Osteoblast (primary cell): ENCODE measurements at regions not wholly inside any gene's neighbourhood (a gene's known extent, or its start where the extent isn't known, plus 50 kb on each side); places are given as distances from the start of the nearest gene placed in this dataset.

Experiments used
- DNase-seq: peaks from one replicate; pipeline ENCODE4 v3.0.0; 2011; ENCODE audit warnings: low spot score, mixed read lengths; ENCODE audit not compliant: insufficient read length; ENCODE audit errors: missing footprints
- H2AFZ ChIP-seq: 2 replicates; pipeline ENCODE4 v1.6.0; 2011; ENCODE audit warnings: mild to moderate bottlenecking, low read length
- H3K27ac ChIP-seq: 2 replicates; pipeline ENCODE4 v1.5.1; 2011; ENCODE audit warnings: mild to moderate bottlenecking, low read depth, low read length, moderate library complexity
- H3K27me3 ChIP-seq: 2 replicates; pipeline ENCODE4 v1.6.0; 2012; ENCODE audit warnings: mild to moderate bottlenecking, control low read depth, inconsistent platforms, low read length, moderate library complexity; ENCODE audit not compliant: insufficient read depth
- H3K36me3 ChIP-seq: 2 replicates; pipeline ENCODE4 v1.5.1; 2011; ENCODE audit warnings: mild to moderate bottlenecking, low read length, control low read depth, moderate library complexity; ENCODE audit not compliant: insufficient read depth
- H3K4me1 ChIP-seq: 2 replicates; pipeline ENCODE4 v1.5.1; 2011; ENCODE audit warnings: mild to moderate bottlenecking, low read length, control low read depth, moderate library complexity; ENCODE audit not compliant: insufficient read depth
- H3K4me2 ChIP-seq: 2 replicates; pipeline ENCODE4 v1.6.0; 2011; ENCODE audit warnings: mild to moderate bottlenecking, low read length; ENCODE audit not compliant: insufficient read depth
- H3K4me3 ChIP-seq: fragments of 200-600 bp; sonication (generic); 3 replicates; pipeline ENCODE4 v1.5.1; 2012; ENCODE audit warnings: mild to moderate bottlenecking, low read length, inconsistent platforms; ENCODE audit not compliant: insufficient read depth
- H3K79me2 ChIP-seq: 2 replicates; pipeline ENCODE4 v1.6.0; 2012; ENCODE audit warnings: mild to moderate bottlenecking, low read length, control low read depth, inconsistent platforms; ENCODE audit not compliant: insufficient read depth
- H3K9me3 ChIP-seq: 2 replicates; pipeline ENCODE4 v1.5.1; 2011; ENCODE audit warnings: low read depth, low read length, control low read depth
- H4K20me1 ChIP-seq: 2 replicates; pipeline ENCODE4 v1.6.0; 2012; ENCODE audit warnings: mild to moderate bottlenecking, low read length, control low read depth; ENCODE audit not compliant: insufficient read depth
- CTCF ChIP-seq: IDR thresholded peaks from 2 replicates; pipeline ENCODE4 v1.5.1; 2011; ENCODE audit warnings: mild to moderate bottlenecking, low read depth, low read length, moderate library complexity; ENCODE audit errors: extremely low read depth

- Histone ChIP-seq H4K20me1 (no peaks in the 10 kb centered on the region), H3K27ac (peak overlapping the region; percentile 85), H2AFZ (no peak overlapping the region), H3K27me3 (no peaks in the 10 kb centered on the region), H3K4me2 (peak overlapping the region; percentile 73), H3K4me1 (peaks cover 30% of the 10 kb centered on the region), H3K9me3 (no peaks in the 10 kb centered on the region), H3K36me3 (no peaks in the 10 kb centered on the region), H3K79me2 (no peaks in the 10 kb centered on the region), H3K4me3 (no peak overlapping the region)
- TF ChIP-seq CTCF = no peak
- DNase-seq = peak; percentile 88
These were observed 229.2 kb downstream of the PTTG2 start for GRCh38 chr4:38189445-38189844.

GRCh38 chr4:38190717-38191178 lies 230.6 kb downstream of the PTTG2 start:
- DNase-seq = peak; percentile 90
- Histone ChIP-seq H3K27ac (peak overlapping the region; percentile 85), H3K27me3 (no peaks in the 10 kb centered on the region), H3K4me2 (peak overlapping the region; percentile 73), H3K36me3 (no peaks in the 10 kb centered on the region), H3K79me2 (no peaks in the 10 kb centered on the region), H2AFZ (peak overlapping the region; percentile 82), H3K4me3 (peak overlapping the region; percentile 45), H3K9me3 (peaks cover 4% of the 10 kb centered on the region), H3K4me1 (peaks cover 30% of the 10 kb centered on the region), H4K20me1 (no peaks in the 10 kb centered on the region)
- no peak for TF ChIP-seq CTCF

- Histone ChIP-seq H3K4me3 (no peak overlapping the region), H3K27ac (no peak overlapping the region), H3K4me1 (peaks cover 30% of the 10 kb centered on the region), H2AFZ (no peak overlapping the region), H4K20me1 (no peaks in the 10 kb centered on the region), H3K36me3 (no peaks in the 10 kb centered on the region), H3K4me2 (no peak overlapping the region), H3K27me3 (no peaks in the 10 kb centered on the region), H3K9me3 (peaks cover 4% of the 10 kb centered on the region), H3K79me2 (no peaks in the 10 kb centered on the region)
- DNase-seq = no peak
- no peak for TF ChIP-seq CTCF
These were observed 232.3 kb downstream of the PTTG2 start for GRCh38 chr4:38192516-38192915.

- no peak for TF ChIP-seq CTCF
- no peaks in the 10 kb centered on the region for H4K20me1 ChIP-seq
- peaks cover 4% of the 10 kb centered on the region for H3K9me3 ChIP-seq
- no peak for DNase-seq
- no peaks in the 10 kb centered on the region for H3K36me3 ChIP-seq
- H3K27me3 ChIP-seq = no peaks in the 10 kb centered on the region
- H3K4me1 ChIP-seq = peaks cover 30% of the 10 kb centered on the region
- no peaks in the 10 kb centered on the region for H3K79me2 ChIP-seq
- H3K27ac ChIP-seq = no peak overlapping the region
- no peak overlapping the region for H3K4me2 ChIP-seq
- H3K4me3 ChIP-seq = no peak overlapping the region
- H2AFZ ChIP-seq = no peak overlapping the region
These were observed 233.2 kb downstream of the PTTG2 start for GRCh38 chr4:38193236-38193863.
